ENCODE measurements at regions not wholly inside any gene's neighbourhood (a gene's known extent, or its start where the extent isn't known, plus 50 kb on each side); places are given as distances from the start of the nearest gene placed in this dataset.
A peak's percentile ranks its signal among the peaks of the same experiment; 100 is the strongest.

DNA sequence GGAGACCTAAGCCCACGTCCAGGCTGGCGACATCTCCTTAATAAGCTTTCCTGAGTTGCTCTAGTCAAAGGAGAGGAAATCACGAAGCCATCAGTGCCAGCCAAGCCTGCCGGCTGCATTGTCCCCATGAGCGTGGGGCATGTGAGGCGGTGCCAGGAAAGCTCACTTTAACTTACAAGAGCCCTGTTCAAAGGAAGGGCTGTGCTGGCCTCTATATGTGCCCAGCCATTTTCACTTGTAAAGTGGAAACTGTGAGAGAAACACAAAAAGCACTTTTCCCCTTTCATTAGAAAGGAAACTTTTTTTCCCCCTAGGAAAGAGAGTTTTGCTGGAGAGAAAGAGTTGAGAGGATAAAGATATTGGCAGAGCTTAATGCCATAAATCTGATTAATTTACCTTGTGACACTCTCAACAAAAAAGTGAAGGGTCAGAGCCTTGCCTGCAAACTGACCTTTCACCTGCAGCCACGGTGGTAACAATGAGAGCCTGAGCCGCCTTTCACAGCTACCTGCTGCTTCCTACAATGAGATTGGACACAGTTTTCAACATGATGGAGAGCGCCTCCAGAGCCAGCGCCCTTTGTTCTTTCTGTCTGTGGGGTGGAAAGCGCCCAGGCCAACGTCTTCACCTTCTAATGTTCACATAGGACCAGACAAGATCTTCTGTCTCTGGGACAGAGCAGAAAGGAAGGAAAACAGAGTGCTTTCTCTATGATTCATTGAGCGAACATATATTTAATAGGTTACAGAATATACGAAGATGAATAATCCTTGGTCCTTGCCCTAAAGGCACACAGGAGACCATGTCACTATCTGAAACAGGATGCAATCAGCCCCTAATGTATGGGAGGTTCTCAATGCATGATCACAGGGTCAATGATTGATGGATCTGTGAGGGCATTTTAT is 233.1 kb upstream of the HES1 start:
- Mint-ChIP-seq H3K4me1 (peaks cover 2% of the 10 kb centered on the region), H3K4me3 (no peak overlapping the region), H3K36me3 (no peaks in the 10 kb centered on the region), H3K27me3 (peaks cover 6% of the 10 kb centered on the region), H3K9me3 (no peaks in the 10 kb centered on the region), H3K27ac (no peak overlapping the region)
- POLR2A ChIA-PET = no interaction called here
- ATAC-seq (ENCODE audit: low read depth) = no peak
- DNase-seq = no peak

DNA sequence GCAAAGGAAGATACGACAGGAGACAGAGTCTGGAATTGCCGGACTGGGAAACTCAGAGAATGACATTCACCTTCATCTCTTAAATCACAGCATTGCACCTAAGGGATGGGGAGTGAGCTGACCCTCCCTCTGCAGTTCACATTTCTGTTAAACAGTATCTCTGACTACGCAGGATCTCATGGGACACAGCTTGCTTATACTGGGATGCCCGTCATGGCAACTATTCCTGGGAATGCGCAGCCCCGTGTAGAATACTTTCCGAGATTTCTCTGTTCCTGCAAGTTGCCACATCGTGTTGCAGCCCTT is 232.5 kb upstream of the HES1 start:
- Mint-ChIP-seq H3K4me1 (peaks cover 2% of the 10 kb centered on the region), H3K27ac (no peak overlapping the region), H3K9me3 (peaks cover 5% of the 10 kb centered on the region), H3K27me3 (peaks cover 4% of the 10 kb centered on the region), H3K36me3 (no peaks in the 10 kb centered on the region), H3K4me3 (no peak overlapping the region)
- ATAC-seq (ENCODE audit: low read depth) (no peak), DNase-seq (no peak)
- POLR2A ChIA-PET = no interaction called here

DNA sequence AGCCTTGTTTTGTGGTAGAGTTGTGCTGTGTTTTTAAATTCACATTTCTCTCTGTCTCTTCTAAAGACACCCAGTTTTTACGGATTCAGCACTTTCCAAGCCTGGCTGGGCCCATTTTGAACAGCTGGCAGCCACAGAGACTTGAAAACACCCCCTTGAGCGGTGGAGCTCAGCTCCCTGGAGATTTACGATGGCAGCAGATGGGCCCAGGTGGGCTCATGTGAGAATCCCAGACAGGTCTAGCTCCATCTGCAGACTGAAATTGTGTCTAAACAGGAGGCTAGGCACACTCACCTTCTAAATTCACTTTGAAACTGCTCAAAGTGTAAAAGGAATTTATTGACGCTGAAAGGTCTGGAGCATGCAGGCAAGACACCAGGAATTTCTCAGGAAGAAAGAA is 232.0 kb upstream of the HES1 start:
- ATAC-seq (ENCODE audit: low read depth) = no peak
- Mint-ChIP-seq H3K27me3 (peaks cover 4% of the 10 kb centered on the region), H3K36me3 (no peaks in the 10 kb centered on the region), H3K4me1 (peaks cover 2% of the 10 kb centered on the region), H3K27ac (no peak overlapping the region), H3K9me3 (peaks cover 7% of the 10 kb centered on the region), H3K4me3 (no peak overlapping the region)
- POLR2A ChIA-PET = no interaction called here
- DNase-seq = no peak

DNA sequence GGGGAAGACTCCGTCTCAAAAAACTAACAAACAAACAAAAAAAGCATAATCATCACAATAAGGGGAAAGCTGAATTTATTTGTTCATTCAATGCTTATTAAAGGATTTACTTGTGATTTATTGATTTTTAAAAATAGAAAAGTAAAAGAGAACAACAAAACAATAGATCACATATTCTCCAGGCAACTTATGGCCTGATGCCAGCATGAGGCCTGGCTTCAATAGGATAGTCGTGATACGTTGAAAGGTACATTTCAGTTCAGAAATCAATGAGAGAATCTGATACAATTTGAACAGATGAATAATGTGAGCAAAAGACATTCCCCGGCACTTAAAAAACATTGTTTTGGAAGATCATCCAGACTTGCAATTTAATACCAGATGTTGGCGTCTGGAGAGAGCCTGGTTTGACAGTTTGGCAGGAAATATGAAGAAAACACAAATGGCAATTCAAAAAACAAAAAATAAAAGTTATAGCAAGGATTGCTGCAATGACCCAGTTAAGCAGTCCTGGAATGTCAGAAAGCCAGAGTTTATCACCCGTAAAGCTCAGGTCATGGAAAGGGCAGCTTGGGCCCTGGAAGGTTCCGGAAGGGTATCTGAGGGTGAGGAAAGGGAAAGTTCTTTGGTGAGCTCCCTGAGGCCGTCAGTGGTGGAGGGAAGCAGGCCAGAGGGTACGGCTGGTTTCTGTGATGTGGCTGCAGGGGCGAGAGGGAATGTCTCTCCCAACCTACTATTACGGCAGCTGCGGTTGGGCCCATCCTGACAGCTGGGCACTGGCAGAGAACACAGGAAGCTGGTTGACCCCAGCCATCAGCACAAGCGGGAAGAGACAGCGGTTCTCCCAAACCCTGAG is 230.2 kb upstream of the HES1 start:
- Mint-ChIP-seq H3K4me3 (no peak overlapping the region), H3K27ac (no peak overlapping the region), H3K27me3 (peaks cover under 1% of the 10 kb centered on the region), H3K9me3 (peaks cover 7% of the 10 kb centered on the region), H3K36me3 (no peaks in the 10 kb centered on the region), H3K4me1 (no peaks in the 10 kb centered on the region)
- no peak for ATAC-seq (ENCODE audit: low read depth)
- POLR2A ChIA-PET = no interaction called here
- no peak for DNase-seq

DNA sequence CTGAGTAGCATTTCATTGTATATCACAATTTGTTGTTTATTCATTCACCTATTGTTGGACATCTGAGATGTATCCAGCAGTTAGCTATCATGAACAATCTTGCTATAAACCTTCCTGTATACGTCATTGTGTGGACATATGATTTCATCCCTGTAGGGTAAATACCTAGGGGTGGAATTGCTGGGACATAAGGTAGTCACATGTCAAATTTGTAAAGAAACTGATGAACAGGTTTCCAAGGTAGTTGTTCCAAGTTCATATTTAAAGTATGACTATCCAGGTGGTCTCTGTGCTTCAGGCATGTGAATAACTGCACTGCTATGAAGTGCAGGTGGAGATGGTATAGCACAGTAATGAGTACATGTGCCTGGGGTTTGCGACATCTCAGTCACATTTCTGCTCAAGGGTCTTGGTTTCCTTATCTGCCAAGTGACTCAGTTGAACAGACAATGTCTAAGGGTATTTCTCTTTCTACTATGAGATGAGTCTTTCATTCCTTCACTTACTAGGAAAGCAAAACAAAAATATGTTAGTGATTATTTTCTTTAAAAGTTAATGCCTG is 229.0 kb upstream of the HES1 start:
- Mint-ChIP-seq H3K36me3 (no peaks in the 10 kb centered on the region), H3K27me3 (no peaks in the 10 kb centered on the region), H3K4me3 (no peak overlapping the region), H3K9me3 (peaks cover 7% of the 10 kb centered on the region), H3K4me1 (peaks cover 2% of the 10 kb centered on the region), H3K27ac (no peak overlapping the region)
- DNase-seq (no peak), ATAC-seq (ENCODE audit: low read depth) (no peak)
- POLR2A ChIA-PET = no interaction called here

DNA sequence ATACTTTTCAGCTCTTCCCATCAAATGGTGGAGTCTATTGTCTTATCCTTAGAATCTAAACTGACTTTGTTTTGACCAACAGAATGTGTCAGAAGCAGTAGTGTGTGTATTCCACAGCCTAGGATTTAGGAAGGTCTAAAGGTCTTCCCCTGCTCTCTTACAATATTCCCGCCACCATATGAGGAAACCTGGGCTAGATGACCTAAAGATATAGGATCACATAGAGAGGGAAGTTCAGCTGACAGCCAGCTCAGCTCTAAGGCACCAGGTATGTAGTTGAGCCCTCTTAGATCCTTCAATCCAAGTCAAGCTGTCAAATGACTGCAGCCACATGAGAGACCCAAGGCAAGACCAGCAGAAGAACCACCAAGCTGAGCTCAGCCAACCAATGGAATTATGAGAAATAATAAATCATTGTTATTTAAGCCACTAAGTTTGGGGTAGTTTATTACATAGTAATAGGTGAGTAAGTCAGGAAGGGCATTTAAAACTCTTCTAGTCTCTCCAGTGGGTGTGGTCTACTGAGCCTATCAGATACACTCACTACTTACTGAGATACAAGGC is 227.7 kb upstream of the HES1 start:
- Mint-ChIP-seq H3K27me3 (peaks cover 2% of the 10 kb centered on the region), H3K9me3 (peaks cover 7% of the 10 kb centered on the region), H3K4me3 (no peak overlapping the region), H3K27ac (no peak overlapping the region), H3K4me1 (peaks cover 2% of the 10 kb centered on the region), H3K36me3 (no peaks in the 10 kb centered on the region)
- POLR2A ChIA-PET = no interaction called here
- DNase-seq (no peak), ATAC-seq (ENCODE audit: low read depth) (no peak)

DNA sequence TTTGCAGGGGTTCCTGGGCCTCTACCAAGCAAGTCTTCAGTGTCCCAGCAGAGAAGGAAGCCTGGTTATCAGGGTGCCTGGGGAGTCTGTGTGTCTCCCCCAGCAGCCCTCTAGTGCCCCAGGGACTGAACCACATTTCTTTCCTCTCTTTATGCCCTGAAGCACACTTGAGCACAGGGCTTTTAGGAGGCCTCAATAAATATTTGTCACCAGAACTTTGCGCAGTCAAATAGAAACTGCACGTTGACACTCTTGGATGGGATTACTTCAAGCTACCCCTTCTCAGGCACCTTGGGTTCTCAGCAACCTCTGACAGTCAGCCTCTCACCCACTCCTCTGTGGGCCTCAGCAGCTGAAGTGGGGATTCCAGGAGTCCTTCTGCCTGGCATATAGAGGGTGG is 226.6 kb upstream of the HES1 start:
- H3K36me3 Mint-ChIP-seq = no peaks in the 10 kb centered on the region
- H3K4me1 Mint-ChIP-seq = peaks cover 2% of the 10 kb centered on the region
- peaks cover 2% of the 10 kb centered on the region for H3K27me3 Mint-ChIP-seq
- no peak overlapping the region for H3K4me3 Mint-ChIP-seq
- ATAC-seq (ENCODE audit: low read depth) (no peak), DNase-seq (no peak)
- peaks cover 7% of the 10 kb centered on the region for H3K9me3 Mint-ChIP-seq
- peak overlapping the region; percentile 34 for H3K27ac Mint-ChIP-seq
- POLR2A ChIA-PET = no interaction called here

DNA sequence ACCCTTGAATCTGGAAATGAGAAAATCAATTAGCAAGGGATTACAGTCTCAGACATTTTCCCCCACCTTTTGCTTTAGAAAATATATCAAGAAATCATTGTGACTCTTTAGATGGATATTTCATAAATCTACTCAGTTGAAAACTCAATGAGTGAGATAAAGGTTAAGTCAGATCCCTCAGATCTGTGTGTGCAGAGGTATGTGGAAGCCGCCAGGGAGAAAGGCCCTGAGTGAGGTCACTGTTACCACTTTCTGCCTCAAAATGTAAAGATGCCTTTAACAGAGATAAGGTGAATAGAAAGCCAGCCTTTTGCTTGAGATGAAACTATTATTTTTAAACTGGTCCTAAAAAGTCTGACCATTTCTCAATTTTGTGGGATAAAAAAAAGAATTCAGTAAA is 225.6 kb upstream of the HES1 start:
- Mint-ChIP-seq H3K27ac (no peak overlapping the region), H3K4me1 (peaks cover 2% of the 10 kb centered on the region), H3K9me3 (peaks cover 7% of the 10 kb centered on the region), H3K4me3 (no peak overlapping the region), H3K36me3 (no peaks in the 10 kb centered on the region), H3K27me3 (peaks cover 2% of the 10 kb centered on the region)
- ATAC-seq (ENCODE audit: low read depth) = no peak
- DNase-seq = no peak
- POLR2A ChIA-PET = no interaction called here

DNA sequence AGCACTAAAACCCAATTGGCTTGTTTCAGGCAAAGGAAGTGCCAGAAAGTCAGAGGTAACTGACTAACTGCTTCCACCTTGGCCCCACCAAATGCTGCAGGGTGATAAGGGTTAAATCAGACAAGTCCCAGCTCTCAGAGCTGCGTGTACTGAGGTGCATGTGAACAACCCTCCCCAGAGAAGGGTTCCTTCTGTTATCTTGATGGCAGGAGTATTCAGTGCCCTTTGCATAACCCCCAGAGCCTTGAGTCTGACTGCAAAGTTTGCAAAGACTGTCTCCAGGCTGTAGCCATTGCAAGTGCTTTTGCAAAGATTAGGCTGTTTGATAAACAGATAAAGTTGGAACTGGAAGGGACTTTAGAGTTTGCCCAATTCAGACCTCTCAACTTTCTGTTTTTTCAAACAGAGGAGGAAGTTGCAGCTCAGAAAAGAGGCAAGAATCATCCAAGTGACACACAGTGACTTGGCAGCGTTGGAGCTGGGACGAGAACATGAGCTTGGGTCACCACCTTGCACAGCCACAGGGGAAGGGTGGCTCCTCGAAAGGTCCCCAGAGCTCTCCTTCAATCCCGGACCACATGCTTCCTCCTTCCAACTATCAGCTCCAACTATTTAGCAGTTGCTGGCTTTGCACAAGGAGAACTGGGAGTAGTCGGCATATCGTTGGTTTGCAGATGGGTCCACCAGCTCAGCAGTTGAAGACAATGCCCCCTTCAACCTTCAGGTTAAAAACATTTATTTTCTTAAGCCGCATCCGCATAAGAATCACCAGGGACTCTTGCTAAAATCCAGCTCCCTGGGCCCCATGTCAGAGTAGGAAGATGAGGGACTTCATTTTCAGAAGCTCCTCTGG is 224.8 kb upstream of the HES1 start:
- Mint-ChIP-seq H3K4me3 (no peak overlapping the region), H3K27me3 (peaks cover 2% of the 10 kb centered on the region), H3K4me1 (peaks cover 2% of the 10 kb centered on the region), H3K9me3 (peaks cover 7% of the 10 kb centered on the region), H3K27ac (no peak overlapping the region), H3K36me3 (no peaks in the 10 kb centered on the region)
- POLR2A ChIA-PET = no interaction called here
- DNase-seq = no peak
- ATAC-seq (ENCODE audit: low read depth) = no peak

DNA sequence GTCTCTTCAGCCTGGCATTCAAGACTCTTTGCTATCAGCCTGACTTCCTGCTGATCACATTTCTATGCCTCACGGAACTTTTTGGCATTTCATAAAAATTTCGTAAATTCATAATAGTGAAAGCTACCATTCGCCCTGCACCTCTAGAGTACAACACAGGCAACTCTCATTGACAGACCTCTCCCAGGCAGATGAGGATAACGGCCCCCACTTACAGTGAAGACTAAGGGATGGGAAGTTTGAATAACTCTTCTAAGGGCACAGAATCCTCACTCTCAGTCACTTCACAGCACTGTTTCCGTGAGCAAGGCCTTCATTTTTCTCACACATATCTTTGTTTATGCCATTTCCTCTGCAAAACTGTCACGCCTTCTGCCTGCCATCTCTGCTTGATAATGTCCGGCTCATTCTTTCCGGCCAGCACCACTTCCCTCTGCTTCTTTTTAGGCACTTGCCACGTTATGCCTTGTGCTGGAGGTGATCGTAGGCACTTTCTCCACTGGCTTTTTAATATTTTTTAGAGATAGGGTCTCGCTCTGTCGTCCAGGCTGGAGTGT is 224.1 kb upstream of the HES1 start:
- peaks cover 2% of the 10 kb centered on the region for H3K4me1 Mint-ChIP-seq
- peaks cover 7% of the 10 kb centered on the region for H3K9me3 Mint-ChIP-seq
- H3K27ac Mint-ChIP-seq = no peak overlapping the region
- DNase-seq (no peak), ATAC-seq (ENCODE audit: low read depth) (no peak)
- no peak overlapping the region for H3K4me3 Mint-ChIP-seq
- H3K27me3 Mint-ChIP-seq = peaks cover 3% of the 10 kb centered on the region
- POLR2A ChIA-PET = no interaction called here
- H3K36me3 Mint-ChIP-seq = no peaks in the 10 kb centered on the region

DNA sequence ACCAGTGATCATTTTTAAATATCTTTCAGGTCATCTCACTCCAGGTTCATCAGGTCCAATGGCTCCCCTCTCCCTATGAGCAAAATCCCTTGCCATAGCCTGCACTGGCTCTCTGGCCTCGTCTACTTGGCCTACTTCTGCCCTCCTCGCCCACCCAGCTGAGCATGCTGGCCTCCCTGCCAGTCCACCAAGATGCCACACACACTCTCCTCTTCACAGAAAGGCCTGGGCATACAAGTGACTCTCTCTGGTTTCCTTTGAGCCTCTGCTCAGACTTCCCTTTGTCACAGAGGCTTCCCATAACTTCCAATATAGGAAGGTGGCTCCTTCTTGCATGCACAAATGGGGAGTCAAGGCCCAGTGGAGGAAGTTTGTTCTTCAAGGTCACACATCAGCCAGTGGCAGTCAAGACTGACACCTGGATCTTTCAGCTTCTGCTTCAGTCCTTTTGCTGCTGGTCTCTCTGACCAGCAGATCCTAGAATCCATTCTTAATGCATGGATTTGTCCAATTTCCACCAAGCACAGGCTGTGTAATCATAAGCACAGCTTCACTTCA is 223.2 kb upstream of the HES1 start:
- Mint-ChIP-seq H3K36me3 (no peaks in the 10 kb centered on the region), H3K27ac (no peak overlapping the region), H3K27me3 (peaks cover 7% of the 10 kb centered on the region), H3K9me3 (peaks cover 7% of the 10 kb centered on the region), H3K4me1 (peaks cover 2% of the 10 kb centered on the region), H3K4me3 (no peak overlapping the region)
- POLR2A ChIA-PET = no interaction called here
- no peak for DNase-seq
- no peak for ATAC-seq (ENCODE audit: low read depth)

DNA sequence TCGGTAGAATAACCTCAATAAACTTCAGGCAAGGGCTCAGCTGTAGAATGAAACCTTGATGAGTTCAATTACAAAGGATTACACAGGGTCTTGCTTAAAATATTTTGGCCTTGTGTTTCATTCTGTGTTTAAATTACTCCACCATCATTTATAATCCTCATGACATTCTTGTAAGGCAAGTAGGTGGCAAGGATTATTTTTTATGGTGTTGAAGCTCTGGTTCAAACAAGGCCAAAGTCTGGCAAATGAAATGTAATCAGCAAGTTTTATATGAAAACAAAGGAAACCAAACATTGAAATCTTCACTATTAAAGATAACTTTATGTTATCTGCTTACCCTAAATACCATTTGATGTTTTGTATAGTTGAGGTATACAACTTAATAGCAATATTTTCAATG is 221.3 kb upstream of the HES1 start:
- peaks cover 7% of the 10 kb centered on the region for H3K27me3 Mint-ChIP-seq
- ATAC-seq (ENCODE audit: low read depth) (no peak), DNase-seq (no peak)
- H3K9me3 Mint-ChIP-seq = no peaks in the 10 kb centered on the region
- no peak overlapping the region for H3K4me3 Mint-ChIP-seq
- H3K27ac Mint-ChIP-seq = no peak overlapping the region
- POLR2A ChIA-PET = no interaction called here
- no peaks in the 10 kb centered on the region for H3K36me3 Mint-ChIP-seq
- H3K4me1 Mint-ChIP-seq = peaks cover 2% of the 10 kb centered on the region

Data from activated naive CD8-positive, alpha-beta T cell treated with anti-CD3 and anti-CD28 coated beads, Interleukin-2, amount 10 ng/mL, durations not matched to agents 7 days and 5 days (primary cell).